Ishikawa (cell line): ENCODE measurements at regions not wholly inside any gene's neighbourhood (a gene's known extent, or its start where the extent isn't known, plus 50 kb on each side); places are given as distances from the start of the nearest gene placed in this dataset.

Experiments
- CEBPB ChIP-seq: IDR thresholded peaks from 2 replicates; pipeline ENCODE4 v1.6.1; 2012
- CREB1 ChIP-seq: IDR thresholded peaks from 2 replicates; pipeline ENCODE4 v1.6.1; 2012; ENCODE audit warnings: low read depth
- EGR1 ChIP-seq: IDR thresholded peaks from 2 replicates; pipeline ENCODE4 v1.6.1; 2012
- EP300 ChIP-seq: IDR thresholded peaks from 2 replicates; pipeline ENCODE4 v1.6.1; 2012; ENCODE audit warnings: borderline replicate concordance
- MAX ChIP-seq: IDR thresholded peaks from 2 replicates; pipeline ENCODE4 v1.6.1; 2012
- NFIC ChIP-seq: IDR thresholded peaks from 2 replicates; pipeline ENCODE4 v1.6.1; 2012
- RAD21 ChIP-seq: IDR thresholded peaks from 2 replicates; pipeline ENCODE4 v1.6.1; 2012; ENCODE audit warnings: low read depth
- TAF1 ChIP-seq: IDR thresholded peaks from 2 replicates; pipeline ENCODE4 v1.6.1; 2012; ENCODE audit warnings: low read depth, mild to moderate bottlenecking
- TCF12 ChIP-seq: IDR thresholded peaks from 2 replicates; pipeline ENCODE4 v1.6.1; 2012; ENCODE audit warnings: low read depth
- TEAD4 ChIP-seq: IDR thresholded peaks from 2 replicates; pipeline ENCODE4 v1.6.1; 2012
- USF1 ChIP-seq: IDR thresholded peaks from 2 replicates; pipeline ENCODE4 v1.6.1; 2012
- YY1 ChIP-seq: IDR thresholded peaks from 2 replicates; pipeline ENCODE4 v1.6.1; 2012; ENCODE audit warnings: low read depth
- TF ChIP-seq, protein P1 (sequence below): IDR thresholded peaks from 2 replicates; pipeline ENCODE4 v1.6.1; 2012; ENCODE audit warnings: low read depth, mild to moderate bottlenecking

GRCh38 chr20:58135441-58136148, 92.9 kb downstream of the ANKRD60 start:
- TF ChIP-seq, protein P1, sequence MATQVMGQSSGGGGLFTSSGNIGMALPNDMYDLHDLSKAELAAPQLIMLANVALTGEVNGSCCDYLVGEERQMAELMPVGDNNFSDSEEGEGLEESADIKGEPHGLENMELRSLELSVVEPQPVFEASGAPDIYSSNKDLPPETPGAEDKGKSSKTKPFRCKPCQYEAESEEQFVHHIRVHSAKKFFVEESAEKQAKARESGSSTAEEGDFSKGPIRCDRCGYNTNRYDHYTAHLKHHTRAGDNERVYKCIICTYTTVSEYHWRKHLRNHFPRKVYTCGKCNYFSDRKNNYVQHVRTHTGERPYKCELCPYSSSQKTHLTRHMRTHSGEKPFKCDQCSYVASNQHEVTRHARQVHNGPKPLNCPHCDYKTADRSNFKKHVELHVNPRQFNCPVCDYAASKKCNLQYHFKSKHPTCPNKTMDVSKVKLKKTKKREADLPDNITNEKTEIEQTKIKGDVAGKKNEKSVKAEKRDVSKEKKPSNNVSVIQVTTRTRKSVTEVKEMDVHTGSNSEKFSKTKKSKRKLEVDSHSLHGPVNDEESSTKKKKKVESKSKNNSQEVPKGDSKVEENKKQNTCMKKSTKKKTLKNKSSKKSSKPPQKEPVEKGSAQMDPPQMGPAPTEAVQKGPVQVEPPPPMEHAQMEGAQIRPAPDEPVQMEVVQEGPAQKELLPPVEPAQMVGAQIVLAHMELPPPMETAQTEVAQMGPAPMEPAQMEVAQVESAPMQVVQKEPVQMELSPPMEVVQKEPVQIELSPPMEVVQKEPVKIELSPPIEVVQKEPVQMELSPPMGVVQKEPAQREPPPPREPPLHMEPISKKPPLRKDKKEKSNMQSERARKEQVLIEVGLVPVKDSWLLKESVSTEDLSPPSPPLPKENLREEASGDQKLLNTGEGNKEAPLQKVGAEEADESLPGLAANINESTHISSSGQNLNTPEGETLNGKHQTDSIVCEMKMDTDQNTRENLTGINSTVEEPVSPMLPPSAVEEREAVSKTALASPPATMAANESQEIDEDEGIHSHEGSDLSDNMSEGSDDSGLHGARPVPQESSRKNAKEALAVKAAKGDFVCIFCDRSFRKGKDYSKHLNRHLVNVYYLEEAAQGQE, result no peak
- TF ChIP-seq TCF12 (no peak), TAF1 (no peak), TEAD4 (no peak), YY1 (no peak), RAD21 (no peak), EP300 (no peak), NFIC (no peak), CREB1 (no peak), EGR1 (no peak), CEBPB (no peak), USF1 (no peak), MAX (no peak)
